Chondrocyte (in vitro differentiated cells): ENCODE measurements at regions not wholly inside any gene's neighbourhood (a gene's known extent, or its start where the extent isn't known, plus 50 kb on each side); places are given as distances from the start of the nearest gene placed in this dataset.

Experiments used
- DNase-seq: peaks from one replicate; pipeline ENCODE4 v3.0.0; 2021; ENCODE audit warnings: mixed read lengths, low spot score
- H3K27ac Mint-ChIP-seq: one replicate; pipeline ENCODE4 v1.8.0; 2021; ENCODE audit warnings: mild to moderate bottlenecking, moderate library complexity, mixed read lengths; ENCODE audit not compliant: unreplicated experiment
- H3K27me3 Mint-ChIP-seq: 2 replicates; pipeline ENCODE4 v1.8.0; 2021; ENCODE audit warnings: low read depth, mixed read lengths
- H3K36me3 Mint-ChIP-seq: 2 replicates; pipeline ENCODE4 v1.8.0; 2021; ENCODE audit warnings: low read depth, mixed read lengths
- H3K4me1 Mint-ChIP-seq: 2 replicates; pipeline ENCODE4 v1.8.0; 2021; ENCODE audit warnings: low read depth, mild to moderate bottlenecking, mixed read lengths
- H3K4me3 Mint-ChIP-seq: one replicate; pipeline ENCODE4 v1.8.0; 2021; ENCODE audit warnings: mild to moderate bottlenecking, moderate library complexity, mixed read lengths; ENCODE audit not compliant: unreplicated experiment
- H3K9me3 Mint-ChIP-seq: 2 replicates; pipeline ENCODE4 v1.8.0; 2021; ENCODE audit warnings: low read depth, mixed read lengths
- CTCF ChIP-seq: fragments of 200-600 bp; sonication (generic); IDR thresholded peaks from 2 replicates; pipeline ENCODE4 v1.5.0; 2021; ENCODE audit warnings: antibody characterized with exemption, mild to moderate bottlenecking, moderate library complexity

- no peak for DNase-seq
- no peaks in the 10 kb centered on the region for H3K27me3 Mint-ChIP-seq
- peak overlapping the region; percentile 36 for H3K27ac Mint-ChIP-seq
- H3K9me3 Mint-ChIP-seq: no peaks in the 10 kb centered on the region
- H3K4me1 Mint-ChIP-seq: peaks cover 36% of the 10 kb centered on the region
- no peak overlapping the region for H3K4me3 Mint-ChIP-seq
- peaks cover 2% of the 10 kb centered on the region for H3K36me3 Mint-ChIP-seq
- TF ChIP-seq CTCF: no peak
Observed at GRCh38 chr14:73775339-73776193, 61.4 kb upstream of the PNMA1 start.

- Mint-ChIP-seq H3K36me3 (peaks cover 2% of the 10 kb centered on the region), H3K4me1 (peaks cover 36% of the 10 kb centered on the region), H3K9me3 (no peaks in the 10 kb centered on the region), H3K27ac (no peak overlapping the region), H3K4me3 (no peak overlapping the region), H3K27me3 (no peaks in the 10 kb centered on the region)
- no peak for DNase-seq
- no peak for TF ChIP-seq CTCF
Observed at GRCh38 chr14:73774671-73775070, 60.5 kb upstream of the PNMA1 start.

GRCh38 chr14:73774241-73774570 lies 60.0 kb upstream of the PNMA1 start:
- H3K4me3 Mint-ChIP-seq: no peak overlapping the region
- H3K36me3 Mint-ChIP-seq: peaks cover 2% of the 10 kb centered on the region
- peaks cover 36% of the 10 kb centered on the region for H3K4me1 Mint-ChIP-seq
- H3K27ac Mint-ChIP-seq: no peak overlapping the region
- DNase-seq: no peak
- no peaks in the 10 kb centered on the region for H3K27me3 Mint-ChIP-seq
- no peaks in the 10 kb centered on the region for H3K9me3 Mint-ChIP-seq
- no peak for TF ChIP-seq CTCF

GRCh38 chr14:73773441-73774240 lies 59.5 kb upstream of the PNMA1 start:
- no peaks in the 10 kb centered on the region for H3K27me3 Mint-ChIP-seq
- H3K36me3 Mint-ChIP-seq: no peaks in the 10 kb centered on the region
- DNase-seq: no peak
- no peak overlapping the region for H3K27ac Mint-ChIP-seq
- no peak overlapping the region for H3K4me3 Mint-ChIP-seq
- TF ChIP-seq CTCF: no peak
- H3K9me3 Mint-ChIP-seq: no peaks in the 10 kb centered on the region
- peaks cover 41% of the 10 kb centered on the region for H3K4me1 Mint-ChIP-seq

GRCh38 chr14:73771848-73772638 lies 57.9 kb upstream of the PNMA1 start:
- Mint-ChIP-seq H3K27me3 (no peaks in the 10 kb centered on the region), H3K9me3 (no peaks in the 10 kb centered on the region), H3K4me3 (no peak overlapping the region), H3K4me1 (peaks cover 36% of the 10 kb centered on the region), H3K27ac (no peak overlapping the region), H3K36me3 (no peaks in the 10 kb centered on the region)
- DNase-seq: peak; percentile 68
- no peak for TF ChIP-seq CTCF
